Right renal pelvis (tissue), 4 donors: ENCODE measurements at regions not wholly inside any gene's neighbourhood (a gene's known extent, or its start where the extent isn't known, plus 50 kb on each side); places are given as distances from the start of the nearest gene placed in this dataset.
"Not testable (repeated sequence)": the region's sequence is repeated elsewhere in the genome, so short reads cannot be mapped to it uniquely, and the experiment has no call there.

Experiments
- DNase-seq, 4 donors: peaks; one replicate each; pipeline ENCODE4 v3.0.0-alpha.2; 2013; ENCODE audit warnings: low read depth in 4 of 4, low spot score in 3 of 4, missing footprints in 1 of 4

DNA sequence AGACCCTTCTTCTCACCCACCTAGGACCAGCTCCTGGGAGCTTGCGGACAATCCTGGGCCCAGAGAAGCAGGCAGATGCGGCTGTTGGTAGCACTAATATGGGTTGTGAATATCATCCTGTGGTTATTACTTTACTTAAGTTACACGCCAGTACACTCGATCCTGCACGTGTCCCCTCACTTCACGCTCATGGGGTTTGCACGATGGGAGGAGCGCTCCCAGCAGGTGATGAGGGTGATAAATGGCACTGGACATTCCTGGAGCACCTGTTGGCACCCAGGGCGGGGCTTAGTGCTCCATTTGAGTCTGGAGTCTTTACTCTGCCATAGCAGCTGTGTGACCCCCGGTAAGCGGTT, 335.1 kb downstream of the PREX1 start:
- no peak for DNase-seq

GRCh38 chr20:48492015-48492714, 335.6 kb downstream of the PREX1 start:
- no peak for DNase-seq

DNA sequence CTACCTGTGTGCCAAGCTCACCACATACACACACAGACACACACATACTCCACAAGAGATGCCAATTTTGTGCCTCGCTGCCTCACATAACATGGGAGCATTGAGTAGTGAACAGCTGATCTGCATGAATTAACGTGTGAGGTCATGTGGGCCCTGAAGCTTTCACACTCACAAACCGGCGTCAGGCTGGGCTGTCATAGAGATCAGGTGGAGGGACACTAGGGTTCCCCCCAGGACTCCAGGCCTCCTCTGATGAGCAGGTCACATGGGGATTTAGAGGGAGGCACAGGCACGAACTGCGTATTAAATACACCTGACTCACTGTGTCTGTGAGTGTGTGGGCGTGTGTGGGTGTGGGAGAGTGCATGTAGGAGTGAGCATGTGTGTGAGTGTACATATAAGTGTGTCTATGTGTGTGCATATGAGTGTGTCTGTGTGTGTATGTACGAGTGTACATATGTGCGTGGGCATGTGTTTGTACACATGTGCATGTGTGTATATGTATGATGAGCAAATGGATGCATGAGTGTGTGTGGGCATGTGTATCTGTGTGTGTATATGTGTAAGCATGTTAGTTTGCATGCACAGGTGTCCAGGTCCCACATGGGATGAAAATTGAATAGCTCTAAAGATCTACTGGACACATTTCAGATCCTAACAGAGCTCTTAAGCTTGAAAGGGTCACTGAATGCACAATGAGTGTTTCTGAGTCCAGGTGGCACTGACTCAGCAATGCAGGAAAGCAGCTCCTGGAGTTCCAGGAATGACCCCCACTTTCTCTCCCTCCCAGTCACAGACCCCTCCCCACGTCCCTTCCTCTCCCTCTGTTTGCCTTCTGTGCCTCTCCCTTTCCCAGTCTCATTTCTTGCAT, 336.6 kb downstream of the PREX1 start:
- no peak for DNase-seq

DNA sequence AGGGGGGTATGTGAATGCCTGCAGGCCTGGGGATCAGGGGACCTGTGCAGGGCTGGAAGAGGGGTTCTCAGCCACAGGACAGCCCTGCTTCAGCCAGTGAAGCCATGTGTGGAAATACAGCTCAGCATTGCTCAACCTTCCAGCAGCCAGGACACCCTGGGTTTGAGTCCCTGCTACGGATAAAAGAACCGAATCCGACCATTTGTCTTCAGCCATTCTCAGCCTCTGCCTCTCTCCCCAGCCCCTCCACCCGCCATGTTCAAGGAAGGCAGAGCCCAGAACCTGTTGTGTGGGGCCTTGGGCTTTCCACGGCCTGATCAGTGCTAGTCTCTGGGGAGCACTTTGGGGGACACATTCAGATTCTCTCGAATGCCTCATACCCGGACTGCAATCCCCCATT, 337.5 kb downstream of the PREX1 start:
- DNase-seq: not testable (repeated sequence)

DNA sequence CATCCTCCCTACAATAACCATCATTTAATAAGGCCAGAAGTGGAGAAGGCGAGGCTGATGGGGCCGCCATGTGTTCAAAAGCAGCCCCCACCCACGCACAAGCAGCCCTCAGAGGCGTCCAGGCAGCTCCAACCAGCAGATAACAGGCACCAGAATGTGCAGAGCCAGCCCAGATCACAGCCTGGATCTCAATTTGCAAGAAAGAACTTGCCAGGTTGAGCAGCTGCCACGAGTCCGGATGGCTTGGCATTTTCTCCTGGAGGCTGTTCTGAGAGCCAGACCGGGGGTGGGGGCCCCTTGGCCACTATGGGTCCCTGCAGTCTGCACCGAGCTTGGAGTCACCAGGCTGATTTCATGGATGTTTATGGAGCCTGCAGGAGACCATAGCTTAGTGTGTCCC, 338.1 kb downstream of the PREX1 start:
- DNase-seq: no peak

- DNase-seq: no peak
These were observed 338.7 kb downstream of the PREX1 start for GRCh38 chr20:48489046-48489463.

DNA sequence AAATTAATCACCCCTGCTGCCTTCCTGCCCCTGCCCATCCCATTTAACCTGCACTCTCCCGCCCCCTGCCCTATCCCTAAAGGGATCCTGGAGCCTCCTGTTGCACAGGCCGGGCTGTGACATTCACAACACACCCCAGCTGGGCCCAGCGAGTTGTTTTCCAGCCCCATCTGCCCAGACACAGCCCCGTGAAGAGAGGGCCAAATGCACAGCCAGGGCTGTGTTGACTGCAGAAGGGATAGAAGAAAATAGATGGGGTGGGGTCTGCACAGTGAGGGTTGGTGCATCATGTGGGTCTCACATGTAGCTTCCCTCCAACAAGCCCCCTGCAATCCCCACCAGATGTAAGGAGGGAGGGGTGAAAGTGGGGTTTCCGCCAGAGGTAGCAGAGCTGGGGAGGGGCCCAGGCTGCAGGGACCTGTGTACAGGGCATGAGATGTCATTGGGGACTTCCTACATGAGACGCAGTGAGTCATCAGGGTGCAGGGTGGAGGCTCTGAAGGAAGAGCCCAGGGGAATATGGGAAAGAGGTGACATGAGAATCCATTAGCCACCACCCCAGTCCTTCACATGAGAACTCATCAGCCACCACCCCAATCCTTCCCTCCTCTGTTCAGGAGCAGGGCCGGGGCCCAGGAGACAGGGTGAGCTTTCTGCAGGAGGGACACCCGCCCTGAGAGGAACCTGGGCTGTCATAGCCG, 339.3 kb downstream of the PREX1 start:
- not testable (repeated sequence) for DNase-seq

- no peak for DNase-seq
These were observed 341.7 kb downstream of the PREX1 start for GRCh38 chr20:48486065-48486464.

DNA sequence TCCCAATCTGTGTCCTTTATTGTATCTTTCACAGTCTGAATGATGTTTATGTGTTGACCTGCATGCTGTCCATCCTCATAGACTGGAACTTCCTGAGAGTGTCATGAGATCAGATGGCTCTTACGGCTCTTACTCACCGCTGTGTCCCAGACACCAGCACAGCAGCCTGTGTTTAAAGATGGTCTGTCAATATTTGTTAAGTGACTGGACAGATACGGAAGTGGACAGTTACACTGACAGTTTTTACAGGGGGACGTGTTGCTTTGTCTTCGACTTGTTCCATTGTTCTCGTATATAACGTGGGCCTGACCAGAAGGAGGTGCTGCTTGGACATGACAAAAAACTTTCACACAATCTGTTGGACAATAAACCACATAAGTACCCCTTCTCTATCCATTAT, 342.6 kb downstream of the PREX1 start:
- not testable (repeated sequence) for DNase-seq

DNA sequence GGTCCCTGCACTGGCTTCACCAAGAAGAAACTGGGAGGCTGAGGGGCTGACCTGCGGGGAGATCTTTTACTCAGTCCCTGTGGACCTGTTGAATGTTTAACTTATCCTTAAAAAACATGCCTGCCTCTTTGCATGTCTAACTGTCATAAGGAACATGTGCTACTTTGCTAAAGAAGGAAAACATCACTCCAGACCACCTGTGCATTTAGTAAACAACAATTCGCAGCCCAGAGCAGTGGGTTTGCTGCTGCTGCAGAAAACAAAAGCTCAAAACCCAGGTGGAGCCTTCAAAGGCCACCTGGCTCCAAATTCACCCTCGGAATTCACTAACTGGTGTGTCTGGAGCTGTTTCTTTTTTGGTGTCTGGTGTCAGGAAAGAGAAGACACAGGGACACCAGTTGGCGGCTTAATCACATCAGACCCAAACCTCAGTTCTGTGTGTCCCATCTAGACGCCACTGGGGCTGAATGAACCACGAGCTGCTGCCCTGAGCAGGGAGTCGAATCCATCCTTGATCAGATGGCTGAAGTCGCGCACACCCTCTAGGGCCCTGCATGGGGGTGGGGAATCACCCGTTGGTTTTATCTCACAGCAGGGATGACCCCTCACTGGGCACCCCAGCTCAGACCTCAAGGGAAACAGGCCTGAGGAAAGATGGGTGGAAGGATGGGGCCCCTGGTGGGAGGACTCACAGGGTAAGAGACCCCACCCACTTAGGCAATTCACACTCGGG, 344.3 kb downstream of the PREX1 start:
- no peak for DNase-seq

DNA sequence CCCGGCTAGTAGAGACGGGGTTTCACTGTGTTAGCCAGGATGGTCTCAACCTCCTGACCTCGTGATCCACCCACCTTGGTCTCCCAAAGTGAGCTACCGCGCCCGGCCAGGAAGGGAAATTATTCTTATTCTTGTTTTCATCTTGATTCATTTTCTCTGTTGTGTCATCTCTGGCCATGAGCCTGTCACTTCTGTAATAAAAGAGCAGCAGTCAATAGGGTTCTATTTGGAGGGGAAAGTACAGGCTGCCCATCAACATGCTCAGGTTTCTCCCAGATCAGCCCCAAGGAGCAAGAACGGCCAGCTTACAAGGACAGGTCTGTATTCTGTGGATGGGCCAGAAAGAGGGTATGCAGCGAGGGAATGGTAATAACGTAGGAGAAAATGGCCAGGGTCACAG, 345.0 kb downstream of the PREX1 start:
- DNase-seq: no peak

- DNase-seq: no peak
These were observed 347.5 kb downstream of the PREX1 start for GRCh38 chr20:48480216-48480772.

- DNase-seq: no peak
These were observed 348.8 kb downstream of the PREX1 start for GRCh38 chr20:48478806-48479585.

- no peak for DNase-seq
These were observed 349.4 kb downstream of the PREX1 start for GRCh38 chr20:48478370-48478769.

DNA sequence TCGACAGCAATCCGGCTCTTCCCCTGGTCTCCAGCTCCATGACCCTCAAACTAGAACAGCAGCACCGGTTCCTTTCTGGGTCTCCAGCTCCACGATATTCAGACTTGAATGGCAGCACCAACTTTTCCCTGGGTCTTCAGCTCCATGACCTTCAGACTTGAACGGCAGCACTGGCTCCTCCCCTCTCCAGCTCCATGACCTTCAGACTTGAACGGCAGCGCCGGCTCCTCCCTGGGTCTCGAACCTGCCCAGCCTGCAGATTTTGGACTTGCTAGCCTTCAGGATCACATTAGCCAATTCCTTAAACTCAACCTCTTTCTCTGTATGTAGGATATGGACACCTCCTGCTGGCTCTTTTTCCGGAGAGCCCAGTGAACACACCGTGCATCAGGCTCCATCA, 350.9 kb downstream of the PREX1 start:
- no peak for DNase-seq

DNA sequence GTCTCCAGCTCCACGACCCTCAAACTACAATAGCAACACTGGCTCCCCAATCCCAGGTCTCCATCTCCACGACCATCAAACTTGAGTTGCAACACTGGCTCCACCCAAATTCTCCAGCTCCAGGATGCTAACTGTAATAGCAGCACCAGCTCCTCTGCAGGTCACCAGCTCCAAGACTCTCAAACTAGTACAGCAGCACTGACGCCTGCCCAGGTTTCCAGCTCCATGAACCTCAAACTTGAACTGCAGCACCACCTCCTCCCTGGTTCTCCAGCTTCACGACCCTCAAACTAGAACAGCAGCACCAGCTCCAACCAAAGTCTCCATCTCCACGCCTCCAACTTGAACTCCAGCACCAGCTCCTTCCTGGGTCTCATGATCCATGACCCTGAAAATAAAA, 353.8 kb downstream of the PREX1 start:
- DNase-seq: no peak

- DNase-seq: no peak
These were observed 355.9 kb downstream of the PREX1 start for GRCh38 chr20:48471759-48472408.

DNA sequence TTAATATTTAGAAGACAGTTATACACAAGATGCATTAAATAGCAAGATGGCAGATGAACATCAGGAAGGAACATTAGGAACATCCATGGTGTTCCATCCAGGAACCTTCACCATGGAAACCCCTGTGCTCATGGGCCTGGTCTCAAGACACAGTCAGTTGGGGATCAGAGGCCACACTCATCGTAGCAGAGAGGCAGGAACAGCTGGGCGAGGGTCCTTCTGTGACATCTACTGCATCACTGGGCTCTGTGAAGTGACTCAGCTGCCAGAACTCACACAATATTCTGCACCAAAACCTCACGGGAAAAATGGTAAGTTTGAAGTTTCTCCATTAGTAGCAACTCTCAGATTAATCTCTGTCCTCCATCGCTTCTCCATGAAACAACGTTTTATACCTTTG, 356.6 kb downstream of the PREX1 start:
- no peak for DNase-seq

DNA sequence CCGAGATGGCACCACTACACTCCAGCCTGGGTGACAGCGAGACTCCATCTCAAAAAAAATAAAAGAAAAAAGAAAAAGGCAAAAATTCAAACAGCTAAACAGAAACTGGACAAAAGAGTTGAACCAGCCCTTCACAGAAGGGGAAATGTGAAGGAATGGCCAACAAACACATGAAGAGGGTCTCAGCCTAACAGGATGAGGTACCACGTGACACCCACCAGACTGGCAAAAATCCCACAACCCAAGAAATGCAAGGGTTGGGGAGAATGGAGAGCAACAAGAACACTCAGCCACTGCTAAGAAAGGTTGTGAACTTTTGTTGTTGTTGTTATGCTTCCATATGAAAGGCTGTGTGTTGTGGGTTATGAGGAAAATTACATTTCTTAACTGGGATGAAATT, 357.7 kb downstream of the PREX1 start:
- DNase-seq: no peak
